Suppressor macrophage (primary cell): ENCODE measurements at regions not wholly inside any gene's neighbourhood (a gene's known extent, or its start where the extent isn't known, plus 50 kb on each side); places are given as distances from the start of the nearest gene placed in this dataset.
"Not testable (repeated sequence)": the region's sequence is repeated elsewhere in the genome, so short reads cannot be mapped to it uniquely, and the experiment has no call there.

ENCODE experiments used
- DNase-seq, 4 experiments: peaks; one replicate each; pipeline ENCODE4 v3.0.0-alpha.2; 2020 to 2022

GRCh38 chr1:66424530-66424929 lies 109.4 kb upstream of the SGIP1 start:
- not testable (repeated sequence) for DNase-seq

- DNase-seq: no peak
These were observed 107.6 kb upstream of the SGIP1 start for GRCh38 chr1:66426239-66426853.

GRCh38 chr1:66430815-66431214 lies 103.1 kb upstream of the SGIP1 start:
- not testable (repeated sequence) for DNase-seq

- DNase-seq: no peak
These were observed 102.0 kb upstream of the SGIP1 start for GRCh38 chr1:66431999-66432398.

GRCh38 chr1:66433611-66434010 lies 100.3 kb upstream of the SGIP1 start:
- no peak for DNase-seq

- no peak for DNase-seq
These were observed 99.9 kb upstream of the SGIP1 start for GRCh38 chr1:66434096-66434495.

GRCh38 chr1:66435541-66435940 lies 98.4 kb upstream of the SGIP1 start:
- no peak for DNase-seq

GRCh38 chr1:66436378-66437135 lies 97.4 kb upstream of the SGIP1 start:
- DNase-seq: peak in 2 of 4 experiments; percentile 25 to 30

- no peak for DNase-seq
These were observed 96.9 kb upstream of the SGIP1 start for GRCh38 chr1:66437136-66437401.

- no peak for DNase-seq
These were observed 95.9 kb upstream of the SGIP1 start for GRCh38 chr1:66438062-66438461.

GRCh38 chr1:66438501-66438900 lies 95.5 kb upstream of the SGIP1 start:
- DNase-seq: no peak

- peak; percentile 64 to 95 (median 80) for DNase-seq
These were observed 94.8 kb upstream of the SGIP1 start for GRCh38 chr1:66439031-66439740.

GRCh38 chr1:66443793-66444192 lies 90.2 kb upstream of the SGIP1 start:
- no peak for DNase-seq

GRCh38 chr1:66444438-66445265 lies 89.3 kb upstream of the SGIP1 start:
- no peak for DNase-seq

- DNase-seq: peak; percentile 23 to 64 (median 46)
These were observed 88.3 kb upstream of the SGIP1 start for GRCh38 chr1:66445492-66446181.

GRCh38 chr1:66446261-66447001 lies 87.5 kb upstream of the SGIP1 start:
- peak; percentile 68 to 84 (median 78) for DNase-seq

GRCh38 chr1:66450043-66450514 lies 83.9 kb upstream of the SGIP1 start:
- DNase-seq: no peak

- DNase-seq: no peak
These were observed 83.1 kb upstream of the SGIP1 start for GRCh38 chr1:66450847-66451246.

GRCh38 chr1:66452162-66452561 lies 81.8 kb upstream of the SGIP1 start:
- DNase-seq: no peak

- DNase-seq: no peak
These were observed 81.0 kb upstream of the SGIP1 start for GRCh38 chr1:66452982-66453381.

GRCh38 chr1:66455446-66455845 lies 78.5 kb upstream of the SGIP1 start:
- DNase-seq: no peak

GRCh38 chr1:66460776-66461175 lies 73.2 kb upstream of the SGIP1 start:
- no peak for DNase-seq
